ENCODE measurements at regions not wholly inside any gene's neighbourhood (a gene's known extent, or its start where the extent isn't known, plus 50 kb on each side); places are given as distances from the start of the nearest gene placed in this dataset.
"Not testable (repeated sequence)": the region's sequence is repeated elsewhere in the genome, so short reads cannot be mapped to it uniquely, and the experiment has no call there.

DNA sequence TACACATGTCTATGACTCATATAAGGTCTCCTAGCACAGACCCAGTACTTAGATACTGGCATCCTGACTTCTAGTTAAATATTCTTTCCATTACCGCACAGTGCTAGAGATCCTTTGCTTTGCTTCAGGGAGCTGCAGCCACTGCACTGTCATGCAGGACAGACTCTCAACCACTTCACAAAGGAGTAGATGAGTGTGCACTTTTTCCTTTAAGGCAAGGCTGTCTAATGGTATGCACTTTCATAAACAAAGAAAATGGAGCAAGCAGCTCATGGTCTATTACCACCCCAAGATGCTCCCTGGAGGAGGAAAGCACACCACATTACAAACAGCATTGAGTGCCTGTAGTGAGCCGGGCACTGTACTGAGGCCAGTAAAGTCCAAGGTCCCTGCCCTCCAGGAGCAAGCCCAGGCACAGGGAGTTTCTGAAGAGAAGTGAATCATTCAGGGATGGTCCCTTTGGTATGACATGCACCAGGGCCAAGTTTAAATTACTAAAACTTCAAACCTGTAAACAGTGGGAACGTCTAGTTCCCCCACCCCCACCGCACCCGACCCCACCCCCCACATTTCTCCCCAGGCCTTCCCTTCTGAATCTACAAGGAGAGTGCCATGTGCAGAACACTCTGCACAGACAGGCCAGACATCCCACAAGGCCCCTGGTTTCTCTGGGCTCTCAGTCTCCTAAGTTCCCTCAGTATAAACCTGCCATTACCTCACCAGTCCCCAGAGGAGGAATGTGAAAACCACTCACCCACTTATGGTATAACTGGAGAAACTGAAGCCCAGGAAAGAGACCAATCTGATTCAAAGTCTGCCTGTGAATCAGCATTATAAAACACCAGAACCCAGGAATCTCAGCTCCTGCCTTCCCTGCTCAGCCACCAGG is 107.8 kb upstream of the BCL6 start:
- DNase-seq: no peak

DNA sequence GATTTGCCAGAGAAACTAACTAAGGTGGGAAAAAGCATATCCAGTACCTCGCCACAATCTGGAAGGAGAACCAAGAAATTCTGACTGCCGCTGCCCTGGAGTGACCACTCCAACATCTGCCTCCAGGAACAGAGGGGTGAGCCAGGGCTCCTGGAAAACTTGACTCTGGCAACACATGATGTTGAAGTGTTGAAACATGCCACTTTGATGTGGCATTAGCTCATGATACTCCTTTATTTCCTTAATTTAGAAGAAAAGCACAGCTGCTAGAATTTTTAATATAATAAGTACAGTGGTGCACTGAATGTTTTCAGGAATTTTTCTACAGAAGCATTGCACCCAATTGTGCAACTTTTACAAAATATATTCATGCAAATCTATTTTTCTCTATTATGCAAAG is 109.9 kb upstream of the BCL6 start:
- no peak for DNase-seq

GRCh38 chr3:187856555-187856954 is 111.3 kb upstream of the BCL6 start:
- no peak for DNase-seq

DNA sequence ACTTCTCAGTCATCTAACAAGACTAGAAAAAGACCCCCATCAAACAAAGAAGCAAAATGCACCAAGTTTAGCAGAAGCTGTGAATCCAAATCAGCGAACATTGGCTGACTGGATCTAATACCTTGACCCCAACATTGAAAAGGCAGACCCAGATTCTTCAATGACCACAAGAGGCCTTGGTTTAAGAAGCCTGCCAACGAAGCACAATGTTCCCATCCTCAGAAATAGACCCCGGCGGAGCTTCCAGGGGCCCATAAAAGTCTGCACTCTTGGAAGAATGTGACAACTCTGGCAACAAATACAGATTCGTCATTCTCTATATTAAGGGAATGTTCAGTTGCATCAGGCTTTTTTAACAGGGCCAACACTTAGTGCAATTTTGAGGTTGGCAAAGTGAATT is 112.8 kb upstream of the BCL6 start:
- DNase-seq: no peak

DNA sequence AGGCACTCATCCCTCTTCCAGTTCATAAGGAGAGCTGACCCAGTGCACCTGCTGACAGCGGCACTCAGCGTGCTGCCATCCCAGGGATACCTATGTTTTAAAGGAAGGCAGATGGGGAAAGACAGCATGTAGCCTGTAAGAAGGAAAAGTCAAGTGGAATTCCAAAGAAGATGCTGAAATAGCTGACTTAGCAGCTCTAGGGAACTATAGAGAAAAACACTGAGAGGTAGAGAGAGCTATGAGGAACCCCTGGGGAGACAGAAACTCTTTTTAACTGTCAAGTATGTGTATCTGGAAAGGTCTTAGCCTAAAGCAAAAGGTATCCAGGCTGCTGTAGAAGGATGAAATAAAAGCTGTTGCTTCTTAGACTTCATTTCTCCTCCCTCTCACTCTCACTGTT is 113.4 kb upstream of the BCL6 start:
- DNase-seq: no peak

DNA sequence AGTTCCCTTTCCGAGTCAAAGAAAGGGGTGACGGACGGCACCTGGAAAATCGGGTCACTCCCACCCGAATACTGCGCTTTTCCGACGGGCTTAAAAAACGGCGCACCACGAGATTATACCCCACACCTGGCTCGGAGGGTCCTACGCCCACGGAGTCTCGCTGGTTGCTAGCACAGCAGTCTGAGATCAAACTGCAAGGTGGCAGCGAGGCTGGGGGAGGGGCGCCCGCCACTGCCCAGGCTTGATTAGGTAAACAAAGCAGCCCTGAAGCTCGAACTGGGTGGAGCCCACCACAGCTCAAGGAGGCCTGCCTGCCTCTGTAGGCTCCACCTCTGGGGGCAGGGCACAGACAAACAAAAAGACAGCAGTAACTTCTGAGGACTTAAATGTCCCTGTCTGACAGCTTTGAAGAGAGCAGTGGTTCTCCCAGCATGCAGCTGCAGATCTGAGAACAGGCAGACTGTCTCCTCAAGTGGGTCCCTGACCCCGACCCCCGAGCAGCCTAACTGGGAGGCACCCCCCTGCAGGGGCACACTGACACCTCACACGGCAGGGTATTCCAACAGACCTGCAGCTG is 117.5 kb upstream of the BCL6 start:
- DNase-seq: not testable (repeated sequence)

DNA sequence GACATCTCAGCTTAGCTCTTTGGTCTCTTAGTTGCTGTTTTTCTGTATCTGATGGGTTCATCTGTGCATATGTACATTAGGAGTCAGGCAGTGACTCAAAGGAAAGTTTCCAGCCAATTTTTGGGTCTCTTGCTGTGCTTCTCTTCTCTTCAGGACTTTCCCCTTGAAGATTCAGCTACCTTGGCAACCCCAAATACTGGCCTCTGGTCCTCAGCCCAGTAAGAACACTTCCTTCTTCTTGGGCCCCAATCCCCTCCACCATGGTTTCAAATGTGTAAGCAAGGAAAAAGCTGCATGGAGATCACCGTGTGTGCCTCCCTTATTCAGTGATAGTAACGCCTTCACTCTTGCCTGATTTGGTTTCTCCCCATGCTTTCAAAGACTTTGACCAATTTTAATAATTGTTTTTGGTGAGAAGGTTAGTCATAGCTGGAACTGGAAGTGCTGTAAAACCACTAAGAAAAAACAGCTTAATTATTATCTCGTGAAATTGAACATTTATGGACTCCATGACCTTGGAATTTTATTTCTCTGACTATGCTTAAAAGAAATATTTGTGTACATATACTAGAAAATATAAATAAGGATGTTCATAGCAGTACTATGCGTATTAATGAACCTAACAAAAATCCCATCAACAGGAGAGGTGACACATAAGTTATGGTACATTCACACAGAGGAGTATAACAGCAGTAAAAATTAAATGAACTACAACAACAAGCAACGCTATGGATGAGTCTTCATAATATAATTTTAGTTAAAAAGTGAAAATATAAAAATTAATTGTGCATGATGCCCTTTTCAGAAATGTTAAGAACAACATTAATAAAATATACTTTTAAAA is 125.3 kb upstream of the BCL6 start:
- peak in 1 of 5 experiments; percentile 43 for DNase-seq

GRCh38 chr3:187871204-187871591 is 125.9 kb upstream of the BCL6 start:
- no peak for DNase-seq

- no peak for DNase-seq
Observed at GRCh38 chr3:187871848-187872247, 126.6 kb upstream of the BCL6 start.

DNA sequence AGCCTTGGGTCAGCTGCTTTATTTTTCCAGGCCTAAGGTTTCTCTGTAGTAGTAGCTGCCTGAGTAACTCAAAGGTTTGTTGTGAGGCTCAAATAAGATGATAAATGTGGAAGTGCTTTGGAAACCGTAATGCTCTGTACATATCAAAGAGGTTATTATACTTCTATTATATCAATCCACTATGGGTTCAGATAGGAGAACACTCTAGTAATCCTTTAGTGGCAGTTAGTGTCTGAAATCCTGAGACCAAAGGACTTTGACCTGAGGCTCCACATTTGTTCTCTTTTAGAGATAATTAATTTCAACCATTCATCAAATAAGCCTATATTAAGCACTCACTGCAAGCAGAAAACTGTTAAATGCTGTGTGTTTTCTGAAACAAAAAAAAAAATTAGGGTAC is 128.6 kb upstream of the BCL6 start:
- no peak for DNase-seq

DNA sequence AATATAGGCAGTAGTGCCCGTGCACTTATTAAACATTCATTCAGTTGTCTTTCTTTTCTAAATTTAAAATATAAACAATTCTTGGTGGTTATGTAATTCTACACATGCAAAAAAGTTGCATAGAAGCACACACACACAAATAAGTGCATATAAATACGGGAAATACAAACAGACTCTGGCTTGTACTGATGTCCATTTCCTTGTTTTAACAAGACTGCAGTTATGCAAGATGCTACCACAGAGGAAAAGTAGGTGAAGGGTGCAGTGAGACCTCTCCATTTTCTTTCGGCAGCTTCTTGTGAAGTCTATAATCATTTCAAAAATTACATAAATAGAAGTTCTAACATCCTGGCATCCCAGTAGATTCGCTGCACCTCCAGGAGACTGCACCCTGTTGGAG is 130.6 kb upstream of the BCL6 start:
- DNase-seq: no peak

GRCh38 chr3:187878772-187879518 is 133.7 kb upstream of the BCL6 start:
- no peak for DNase-seq

GRCh38 chr3:187880441-187880840 is 135.2 kb upstream of the BCL6 start:
- DNase-seq: no peak

DNA sequence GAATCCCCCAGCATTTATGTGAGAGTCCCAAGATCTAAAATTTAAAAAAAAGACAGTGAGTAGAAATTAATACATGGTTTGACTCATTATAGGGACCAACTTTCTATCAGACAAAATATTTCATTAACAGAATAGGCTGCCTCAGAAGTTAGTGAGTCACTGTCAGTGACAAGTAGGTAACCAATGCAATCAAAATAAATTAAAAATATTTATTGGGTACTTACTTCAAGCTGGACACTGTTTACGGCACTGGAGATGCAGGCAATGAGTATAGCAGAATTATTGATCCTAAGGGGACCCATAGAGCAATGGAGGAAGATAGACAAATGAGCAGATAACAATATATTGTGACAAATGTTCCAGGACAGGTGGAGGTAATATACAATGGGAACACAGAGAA is 135.6 kb upstream of the BCL6 start:
- no peak for DNase-seq

GRCh38 chr3:187888701-187889100 is 143.4 kb upstream of the BCL6 start:
- DNase-seq: no peak

GRCh38 chr3:187889106-187889505 is 143.8 kb upstream of the BCL6 start:
- DNase-seq: no peak

DNA sequence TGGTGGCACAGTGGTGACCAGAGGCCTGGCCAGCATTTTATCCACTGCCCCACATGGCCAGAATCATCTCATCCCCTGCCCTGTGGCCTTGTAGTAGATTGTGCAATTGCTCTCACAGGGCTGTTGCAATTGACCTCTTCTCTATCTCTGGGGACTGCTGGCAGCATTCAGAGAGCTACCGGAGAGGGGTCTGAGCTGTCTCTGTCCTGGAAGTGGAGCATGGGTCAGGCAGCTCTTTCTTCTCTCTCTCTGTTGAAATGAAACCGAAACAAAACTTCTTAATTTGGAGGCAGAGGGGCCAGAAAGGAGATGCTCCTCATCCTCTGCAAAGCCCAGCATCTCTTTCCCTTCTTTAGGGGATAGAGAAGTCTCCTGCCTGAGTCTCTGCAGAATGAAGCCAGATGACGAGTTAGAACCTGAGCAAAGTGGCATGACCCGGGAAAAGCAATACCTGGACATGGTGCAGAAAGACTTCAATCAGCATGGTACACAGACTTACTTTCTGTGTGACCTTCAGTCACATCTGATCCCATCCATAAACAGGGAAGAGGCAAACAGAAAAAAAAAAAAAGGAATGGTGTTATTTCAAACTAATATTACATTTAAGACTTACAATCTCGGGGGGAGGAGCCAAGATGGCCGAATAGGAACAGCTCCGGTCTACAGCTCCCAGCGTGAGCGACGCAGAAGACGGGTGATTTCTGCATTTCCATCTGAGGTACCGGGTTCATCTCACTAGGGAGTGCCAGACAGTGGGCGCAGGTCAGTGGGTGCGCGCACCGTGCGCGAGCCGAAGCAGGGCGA is 144.5 kb upstream of the BCL6 start:
- peak in 1 of 5 experiments; percentile 6 for DNase-seq

DNA sequence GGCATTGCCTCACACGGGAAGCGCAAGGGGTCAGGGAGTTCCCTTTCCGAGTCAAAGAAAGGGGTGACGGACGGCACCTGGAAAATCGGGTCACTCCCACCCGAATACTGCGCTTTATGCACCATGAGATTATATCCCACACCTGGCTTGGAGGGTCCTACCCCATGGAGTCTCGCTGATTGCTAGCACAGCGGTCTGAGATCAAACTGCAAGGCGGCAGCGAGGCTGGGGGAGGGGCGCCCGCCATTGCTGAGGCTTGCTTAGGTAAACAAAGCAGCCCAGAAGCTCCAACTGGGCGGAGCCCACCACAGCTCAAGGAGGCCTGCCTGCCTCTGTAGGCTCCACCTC is 145.1 kb upstream of the BCL6 start:
- not testable (repeated sequence) for DNase-seq

DNA sequence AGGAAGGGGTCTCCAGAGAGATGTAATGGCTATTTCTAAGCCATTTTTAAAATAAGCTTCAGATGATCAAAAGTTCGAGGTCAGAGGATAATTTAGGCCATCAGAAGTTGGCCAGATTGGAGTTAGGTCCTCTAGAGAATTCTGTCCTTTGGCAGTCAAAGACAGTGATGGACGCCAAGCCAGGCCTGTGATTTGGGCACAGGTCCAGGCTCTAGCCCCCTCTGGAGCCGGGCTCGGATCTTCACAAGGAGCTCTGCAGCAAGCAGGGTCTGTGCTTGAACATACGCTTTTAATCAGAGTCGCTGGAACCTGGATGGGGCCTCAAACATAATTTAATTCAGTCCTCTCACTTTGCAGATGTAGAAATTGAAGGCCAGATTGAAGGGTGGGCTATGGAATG is 151.4 kb upstream of the BCL6 start:
- DNase-seq: no peak

GRCh38 chr3:187899246-187899645 is 154.0 kb upstream of the BCL6 start:
- no peak for DNase-seq

DNA sequence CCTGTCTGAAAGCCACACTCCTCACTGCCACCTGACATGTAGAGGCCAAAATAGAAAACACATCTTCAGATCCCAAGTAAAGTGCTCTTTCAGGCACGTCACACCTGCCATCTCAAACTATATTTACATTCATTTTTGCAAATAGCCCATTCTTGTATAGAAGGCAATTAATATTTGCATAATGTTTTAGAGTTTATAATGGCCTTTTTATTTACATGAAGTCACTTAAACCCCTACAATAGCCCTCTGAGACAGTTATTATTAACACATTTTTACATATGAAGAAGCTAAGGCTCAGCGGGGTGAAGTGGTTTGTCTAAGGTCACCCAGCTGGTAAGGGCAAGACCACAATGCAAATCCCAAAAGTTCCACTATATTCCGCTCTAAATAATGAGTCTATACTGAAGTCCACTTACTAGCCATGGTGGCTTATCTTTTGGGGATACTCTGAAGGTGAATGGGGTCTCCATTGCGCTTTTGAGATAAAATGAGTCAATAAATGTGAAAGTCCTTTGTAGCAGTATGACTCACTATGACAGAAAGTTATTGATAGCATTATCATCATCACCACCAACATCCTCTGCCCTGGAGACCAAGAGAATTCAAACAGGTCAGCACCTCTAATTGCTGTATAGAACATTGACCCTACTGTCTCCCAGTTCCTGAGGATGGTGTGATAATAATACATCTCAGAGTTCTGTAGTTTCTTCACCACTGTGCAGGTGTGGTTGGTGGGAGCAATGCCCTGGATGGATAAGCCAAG is 155.9 kb upstream of the BCL6 start:
- DNase-seq: no peak

Measured in T-helper 2 cell (primary cell).